HK-2 (cell line): ENCODE measurements at regions not wholly inside any gene's neighbourhood (a gene's known extent, or its start where the extent isn't known, plus 50 kb on each side); places are given as distances from the start of the nearest gene placed in this dataset.
A peak's percentile ranks its signal among the peaks of the same experiment; 100 is the strongest.
"Not testable (repeated sequence)": the region's sequence is repeated elsewhere in the genome, so short reads cannot be mapped to it uniquely, and the experiment has no call there.

Experiments used
- DNase-seq: peaks from one replicate; pipeline ENCODE4 v3.0.0-alpha.2; 2018; ENCODE audit not compliant: unreplicated experiment

GRCh38 chr9:714675-715074 lies 126.8 kb upstream of the DMRT1 start:
- no peak for DNase-seq

- no peak for DNase-seq
These were observed 126.2 kb upstream of the DMRT1 start for GRCh38 chr9:715300-715699.

- no peak for DNase-seq
These were observed 125.6 kb upstream of the DMRT1 start for GRCh38 chr9:715743-716400.

GRCh38 chr9:717722-718121 lies 123.8 kb upstream of the DMRT1 start:
- DNase-seq, result no peak

- no peak for DNase-seq
These were observed 121.1 kb upstream of the DMRT1 start for GRCh38 chr9:720239-720881.

GRCh38 chr9:722388-722980 lies 119.0 kb upstream of the DMRT1 start:
- no peak for DNase-seq

- DNase-seq, result not testable (repeated sequence)
These were observed 117.0 kb upstream of the DMRT1 start for GRCh38 chr9:724461-724860.

GRCh38 chr9:726005-726404 lies 115.5 kb upstream of the DMRT1 start:
- no peak for DNase-seq

- no peak for DNase-seq
These were observed 113.7 kb upstream of the DMRT1 start for GRCh38 chr9:727767-728166.

- no peak for DNase-seq
These were observed 113.0 kb upstream of the DMRT1 start for GRCh38 chr9:728535-728934.

GRCh38 chr9:731474-731873 lies 110.0 kb upstream of the DMRT1 start:
- no peak for DNase-seq

- DNase-seq, result no peak
These were observed 106.5 kb upstream of the DMRT1 start for GRCh38 chr9:734831-735511.

- DNase-seq, result no peak
These were observed 103.9 kb upstream of the DMRT1 start for GRCh38 chr9:737400-738120.

- peak; percentile 36 for DNase-seq
These were observed 103.1 kb upstream of the DMRT1 start for GRCh38 chr9:738209-738915.

- no peak for DNase-seq
These were observed 102.1 kb upstream of the DMRT1 start for GRCh38 chr9:739362-739761.

- DNase-seq, result no peak
These were observed 101.3 kb upstream of the DMRT1 start for GRCh38 chr9:740221-740620.

GRCh38 chr9:742104-742503 lies 99.4 kb upstream of the DMRT1 start:
- DNase-seq, result no peak

- DNase-seq, result no peak
These were observed 98.4 kb upstream of the DMRT1 start for GRCh38 chr9:742914-743589.

- DNase-seq, result no peak
These were observed 97.3 kb upstream of the DMRT1 start for GRCh38 chr9:744046-744712.

- no peak for DNase-seq
These were observed 96.6 kb upstream of the DMRT1 start for GRCh38 chr9:744790-745484.
